Common myeloid progenitor, CD34-positive (primary cell): ENCODE measurements at regions not wholly inside any gene's neighbourhood (a gene's known extent, or its start where the extent isn't known, plus 50 kb on each side); places are given as distances from the start of the nearest gene placed in this dataset.

ENCODE experiments used
- CTCF ChIA-PET: fragments of 350-600 bp; sonication (Branson Sonifier 250); formaldehyde crosslinking; loops from one replicate; lab custom pipeline; 2021; ENCODE audit warnings: antibody characterized with exemption; lab: Charles Lee
- POLR2A ChIA-PET: fragments of 350-600 bp; sonication (Branson Sonifier 250); formaldehyde crosslinking; loops from one replicate; lab custom pipeline; 2021; ENCODE audit warnings: antibody characterized with exemption; lab: Charles Lee
- DNase-seq, 3 donors: peaks; one replicate each; pipeline versions ENCODE4 v3.0.0 to v3.0.0-alpha.2; 2013
- H3K27ac ChIP-seq, 2 experiments: 1 replicate in 1 of 2; 2 replicates in 1 of 2; pipeline ENCODE4 v1.7.0; 2013; ENCODE audit warnings: inconsistent platforms in 2 of 2, low read length in 2 of 2, mild to moderate bottlenecking in 2 of 2, low read depth in 1 of 2, moderate library complexity in 1 of 2; ENCODE audit not compliant: severe bottlenecking in 2 of 2, insufficient read depth in 1 of 2, poor library complexity in 1 of 2
- H3K27me3 ChIP-seq, 5 experiments: replicated peaks in 2 of 5; 1 replicate in 3 of 5; 2 replicates in 2 of 5; pipeline versions ENCODE4 v1.6.1 to v1.7.0; 2013; ENCODE audit warnings: low read length in 4 of 5, mild to moderate bottlenecking in 2 of 5, moderate library complexity in 2 of 5, inconsistent platforms in 1 of 5; ENCODE audit not compliant: insufficient read depth in 5 of 5, control insufficient read depth in 4 of 5
- H3K36me3 ChIP-seq, 4 experiments: 1 replicate in 2 of 4; 2 replicates in 2 of 4; pipeline versions ENCODE4 v1.6.1 to v1.7.0; 2013; ENCODE audit warnings: low read length in 3 of 4, control low read depth in 1 of 4, mild to moderate bottlenecking in 1 of 4; ENCODE audit not compliant: control insufficient read depth in 4 of 4, insufficient read depth in 4 of 4
- H3K4me1 ChIP-seq, 4 experiments: 1 replicate in 3 of 4; 2 replicates in 1 of 4; pipeline versions ENCODE4 v1.6.1 to v1.7.1; 2013; ENCODE audit warnings: low read length in 3 of 4, mild to moderate bottlenecking in 3 of 4, control low read depth in 1 of 4, inconsistent platforms in 1 of 4, moderate library complexity in 1 of 4; ENCODE audit not compliant: control insufficient read depth in 4 of 4, insufficient read depth in 4 of 4; ENCODE audit errors: control extremely low read depth in 1 of 4
- H3K4me3 ChIP-seq, 7 experiments: 1 replicate in 4 of 7; 2 replicates in 3 of 7; pipeline versions ENCODE4 v1.5.1 to v1.7.0; 2013; ENCODE audit warnings: mild to moderate bottlenecking in 7 of 7, low read length in 6 of 7, moderate library complexity in 6 of 7, inconsistent platforms in 2 of 7, low read depth in 2 of 7, control low read depth in 1 of 7; ENCODE audit not compliant: insufficient read depth in 4 of 7, control insufficient read depth in 1 of 7; ENCODE audit errors: extremely low read depth in 1 of 7
- H3K9me3 ChIP-seq, 5 experiments: 1 replicate in 4 of 5; 2 replicates in 1 of 5; pipeline versions ENCODE4 v1.6.1 to v1.7.1; 2013; ENCODE audit warnings: low read length in 4 of 5, mild to moderate bottlenecking in 2 of 5, inconsistent platforms in 1 of 5, low read depth in 1 of 5, moderate library complexity in 1 of 5; ENCODE audit not compliant: control insufficient read depth in 4 of 5, insufficient read depth in 2 of 5; ENCODE audit errors: control extremely low read depth in 1 of 5
- WGBS: methylation state at CpG from one replicate; pipeline ENCODE4 v1.1.5; 2013; ENCODE audit not compliant: insufficient coverage; 5-methylcytosine and 5-hydroxymethylcytosine counted together

DNA sequence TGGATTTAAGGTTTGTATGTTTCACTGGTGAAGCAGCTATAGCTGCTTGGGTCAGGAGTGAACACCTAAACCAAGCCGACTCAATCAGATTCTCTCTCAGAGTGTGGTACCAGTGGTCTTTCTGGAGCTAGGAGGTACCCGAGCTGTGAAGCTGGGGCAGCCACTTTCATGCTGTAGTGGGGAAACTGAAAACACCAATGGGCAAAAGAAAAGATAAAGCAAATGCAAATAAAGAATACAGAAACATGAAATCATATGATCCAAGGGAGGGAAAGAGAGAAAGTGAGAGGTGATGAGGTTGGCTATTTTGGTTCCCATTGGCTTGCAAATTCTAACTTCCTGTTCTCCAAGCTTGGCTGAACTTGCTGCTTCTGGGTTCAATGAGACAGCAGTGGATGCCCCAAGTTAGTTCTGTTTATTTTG, 212.3 kb upstream of the CFAP20DC start:
- Histone ChIP-seq H3K4me1 (no peaks in the 10 kb centered on the region), H3K27ac (no peak overlapping the region), H3K27me3 (no peaks in the 10 kb centered on the region), H3K9me3 (no peaks in the 10 kb centered on the region), H3K36me3 (no peaks in the 10 kb centered on the region), H3K4me3 (no peak overlapping the region)
- 100% methylated on average over 1 of the region's 2 CpGs for WGBS
- CTCF ChIA-PET = no interaction called here
- DNase-seq = no peak
- POLR2A ChIA-PET = no interaction called here

- CTCF ChIA-PET = no interaction called here
- H3K4me1 ChIP-seq = no peaks in the 10 kb centered on the region
Measured at GRCh38 chr3:59261009-59261408, 211.2 kb upstream of the CFAP20DC start.

GRCh38 chr3:59258550-59259260, 208.9 kb upstream of the CFAP20DC start:
- no peak for DNase-seq
- POLR2A ChIA-PET = no interaction called here
- no peaks in the 10 kb centered on the region for H3K36me3 ChIP-seq
- no peaks in the 10 kb centered on the region for H3K9me3 ChIP-seq
- 90% methylated on average over 5 of the region's 8 CpGs for WGBS
- no peaks in the 10 kb centered on the region for H3K27me3 ChIP-seq
- CTCF ChIA-PET = interaction anchor here (1.2 kb wide), 1 partner anchor 13 kb away, joined by 3 read pairs; no protein-coding TSS in a partner anchor
- H3K4me1 ChIP-seq = no peaks in the 10 kb centered on the region
- H3K4me3 ChIP-seq = no peak overlapping the region
- H3K27ac ChIP-seq = no peak overlapping the region

More at GRCh38 chr3:59261009-59261408, 211.2 kb upstream of the CFAP20DC start:
- Histone ChIP-seq H3K27me3 (no peaks in the 10 kb centered on the region), H3K4me3 (no peak overlapping the region), H3K36me3 (no peaks in the 10 kb centered on the region), H3K27ac (no peak overlapping the region), H3K9me3 (no peaks in the 10 kb centered on the region)
- POLR2A ChIA-PET = no interaction called here
- DNase-seq = no peak

DNA sequence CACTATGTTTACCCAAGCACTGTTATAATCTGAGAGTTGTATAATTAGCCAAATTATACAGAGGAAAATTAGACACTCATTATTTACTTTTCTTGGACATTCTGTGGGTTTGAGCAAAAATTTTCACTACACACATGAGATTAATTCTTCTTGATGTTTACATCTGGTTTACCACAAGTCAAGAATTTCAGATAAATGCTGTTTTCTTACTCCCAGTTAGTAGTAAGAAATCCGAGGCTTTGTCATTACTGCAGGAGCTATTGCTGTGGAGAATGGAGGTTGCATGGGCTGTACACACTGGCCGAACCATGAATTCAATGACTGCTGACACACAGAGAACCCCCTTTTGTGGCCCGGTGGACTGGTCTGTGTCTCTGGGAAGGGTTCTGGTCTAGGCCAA, 207.7 kb upstream of the CFAP20DC start:
- Histone ChIP-seq H3K27me3 (no peaks in the 10 kb centered on the region), H3K27ac (no peak overlapping the region), H3K4me1 (no peaks in the 10 kb centered on the region), H3K4me3 (no peak overlapping the region), H3K9me3 (no peaks in the 10 kb centered on the region), H3K36me3 (no peaks in the 10 kb centered on the region)
- CTCF ChIA-PET = interaction anchor here (0.8 kb wide), 1 partner anchor 11 kb away, joined by 4 read pairs; no protein-coding TSS in a partner anchor
- POLR2A ChIA-PET = no interaction called here
- WGBS = 100% methylated on average over 2 of the region's 3 CpGs
- DNase-seq = no peak

DNA sequence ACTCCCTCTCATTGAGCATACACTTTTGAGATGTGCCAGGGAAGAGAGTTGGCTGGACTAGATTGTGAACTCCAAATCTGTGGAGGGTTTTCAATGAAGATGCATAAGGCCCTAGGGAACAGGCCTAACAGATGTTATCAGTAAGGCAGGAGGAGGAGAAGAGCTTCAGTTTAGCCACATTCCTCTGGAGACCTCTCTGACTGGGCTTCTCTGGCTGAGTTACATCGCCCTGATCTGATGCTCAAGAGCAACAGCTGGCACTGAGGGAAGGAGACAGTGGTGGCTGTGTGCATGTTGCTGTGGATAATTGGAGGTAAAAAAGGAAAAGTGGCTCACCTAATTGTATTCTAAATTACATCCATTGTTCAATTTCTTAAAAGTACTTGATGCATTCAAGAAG, 206.4 kb upstream of the CFAP20DC start:
- H3K9me3 ChIP-seq = no peaks in the 10 kb centered on the region
- H3K27me3 ChIP-seq = no peaks in the 10 kb centered on the region
- H3K4me3 ChIP-seq = no peak overlapping the region
- POLR2A ChIA-PET = no interaction called here
- H3K27ac ChIP-seq = no peak overlapping the region
- no peaks in the 10 kb centered on the region for H3K4me1 ChIP-seq
- 100% methylated on average over 1 of the region's 1 CpG for WGBS
- no peak for DNase-seq
- CTCF ChIA-PET = no interaction called here
- no peaks in the 10 kb centered on the region for H3K36me3 ChIP-seq

DNA sequence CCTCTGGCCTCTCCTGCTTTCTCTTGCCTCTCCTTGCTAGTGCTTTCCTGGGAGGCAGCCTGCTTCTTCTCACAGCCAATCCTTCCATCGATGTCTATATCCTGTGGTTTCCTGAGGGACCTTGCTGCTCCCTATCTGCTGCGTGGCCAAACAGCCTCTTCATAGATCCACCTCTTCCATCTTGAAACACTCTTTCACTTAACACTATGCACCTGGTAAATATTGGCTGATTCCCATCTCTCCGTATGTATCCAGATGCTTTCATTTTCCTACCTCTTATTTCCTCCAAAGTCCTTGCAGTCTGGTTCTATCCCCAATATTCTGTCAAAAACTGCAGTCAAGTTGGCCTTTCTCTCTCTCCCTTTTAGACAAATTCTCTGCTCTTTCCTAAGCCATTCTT, 205.2 kb upstream of the CFAP20DC start:
- H3K27me3 ChIP-seq = no peaks in the 10 kb centered on the region
- no peak for DNase-seq
- ChIA-PET CTCF (no interaction called here), POLR2A (no interaction called here)
- H3K36me3 ChIP-seq = no peaks in the 10 kb centered on the region
- 93% methylated on average over 3 of the region's 3 CpGs for whole genome bisulfite sequencing
- H3K4me3 ChIP-seq = no peak overlapping the region
- H3K4me1 ChIP-seq = peaks cover 0 to 4% (median 0%) of the 10 kb centered on the region in 4 experiments
- no peak overlapping the region for H3K27ac ChIP-seq
- no peaks in the 10 kb centered on the region for H3K9me3 ChIP-seq

GRCh38 chr3:59254433-59254832, 204.6 kb upstream of the CFAP20DC start:
- H3K4me1 ChIP-seq = peaks cover 0 to 4% (median 0%) of the 10 kb centered on the region in 4 experiments
- DNase-seq = no peak
- H3K9me3 ChIP-seq = no peaks in the 10 kb centered on the region
- WGBS = 98% methylated on average over 7 of the region's 7 CpGs
- ChIA-PET POLR2A (no interaction called here), CTCF (no interaction called here)
- H3K27me3 ChIP-seq = no peaks in the 10 kb centered on the region
- H3K36me3 ChIP-seq = no peaks in the 10 kb centered on the region
- H3K27ac ChIP-seq = no peak overlapping the region
- H3K4me3 ChIP-seq = no peak overlapping the region
